Psoas muscle (tissue), 7 donors: ENCODE measurements at regions not wholly inside any gene's neighbourhood (a gene's known extent, or its start where the extent isn't known, plus 50 kb on each side); places are given as distances from the start of the nearest gene placed in this dataset.

Experiments used
- ATAC-seq, 4 donors: fragments of 200-7000 bp; cut with Tn5 transposase; one replicate each; pipeline ENCODE4 v1.9.1; 2020; ENCODE audit warnings: moderate library complexity in 3 of 4, mild to moderate bottlenecking in 2 of 4
- DNase-seq, 2 donors: peaks; one replicate each; pipeline ENCODE4 v3.0.0-alpha.2; 2020
- H3K27ac ChIP-seq: fragments of 200-600 bp; one replicate; pipeline ENCODE4 v1.8.0; 2022
- H3K27me3 ChIP-seq, 3 donors: fragments of 200-600 bp in 1 of 3; one replicate each; pipeline versions ENCODE4 v1.6.1 to v1.8.0; 2013 to 2022; ENCODE audit warnings: low read length in 2 of 3, mild to moderate bottlenecking in 2 of 3, moderate library complexity in 1 of 3; ENCODE audit not compliant: insufficient read depth in 3 of 3
- H3K36me3 ChIP-seq, 2 donors: fragments of 200-600 bp in 1 of 2; one replicate each; pipeline versions ENCODE4 v1.6.1 to v1.8.0; 2013 to 2022; ENCODE audit warnings: low read depth in 1 of 2, mild to moderate bottlenecking in 1 of 2, moderate library complexity in 1 of 2; ENCODE audit not compliant: insufficient read depth in 1 of 2
- H3K4me1 ChIP-seq: fragments of 200-600 bp; one replicate; pipeline ENCODE4 v1.8.0; 2022
- H3K4me3 ChIP-seq: fragments of 200-600 bp; one replicate; pipeline ENCODE4 v1.8.0; 2022; ENCODE audit warnings: mild to moderate bottlenecking
- H3K9me3 ChIP-seq: fragments of 200-600 bp; one replicate; pipeline ENCODE4 v1.8.0; 2022
- CTCF ChIP-seq: fragments of 200-600 bp; IDR thresholded peaks from one replicate; pipeline ENCODE4 v1.8.0; 2022; ENCODE audit warnings: antibody characterized with exemption
- WGBS, 3 donors: extraction: QIAGEN DNeasy Blood & Tissue Kit; methylation state at CpG; one replicate each; pipeline versions ENCODE4 v1.1.6 to v1.1.7; 2013; 5-methylcytosine and 5-hydroxymethylcytosine counted together
- intact Hi-C, 2 donors: fragments of 100-400 bp; cut with DNase I; formaldehyde crosslinking; loops; one replicate each; pipeline versions ENCODE4 v1.11.0 to v1.14.2; 2022
- donor health status: healthy with polysubstance abuse.
- donor health status: DM: no; HTN: no; CAD: no; lungs with moderate emphysema.
- donor health status: Bipolar disorder and iron deficiency.
- donor health status: healthy.
- donor health status: DM: yes; HTN: yes; CAD: no.
- donor health status: DM: no; HTN: no; CAD: no.
- donor health status: DM: yes; HTN: yes; CAD: no.

GRCh38 chr3:43180027-43180426, 74.1 kb upstream of the POMGNT2 start:
- H3K27ac ChIP-seq, result no peak overlapping the region
- intact Hi-C loops, result no loop called here

GRCh38 chr3:43178891-43179366, 73.0 kb upstream of the POMGNT2 start:
- no peak for TF ChIP-seq CTCF
- Histone ChIP-seq H3K36me3 (no peaks in the 10 kb centered on the region), H3K4me3 (no peak overlapping the region), H3K9me3 (no peaks in the 10 kb centered on the region), H3K27me3 (no peaks in the 10 kb centered on the region), H3K4me1 (peaks cover 7% of the 10 kb centered on the region), H3K27ac (no peak overlapping the region)
- ATAC-seq (no peak), DNase-seq (no peak)
- 61 to 70% (median 67%) methylated on average over 10 of the region's 10 CpGs for WGBS, 3 donors
- intact Hi-C loops, result no loop called here

More at GRCh38 chr3:43180027-43180426, 74.1 kb upstream of the POMGNT2 start:
- no peak for TF ChIP-seq CTCF
- no peak overlapping the region for H3K4me3 ChIP-seq
- DNase-seq, result no peak
- WGBS, 3 donors, result 49 to 60% (median 56%) methylated on average over 4 of the region's 4 CpGs
- no peak for ATAC-seq
- H3K36me3 ChIP-seq, result no peaks in the 10 kb centered on the region
- no peaks in the 10 kb centered on the region for H3K9me3 ChIP-seq
- peaks cover 7% of the 10 kb centered on the region for H3K4me1 ChIP-seq
- H3K27me3 ChIP-seq, result no peaks in the 10 kb centered on the region

GRCh38 chr3:43177085-43177484, 71.2 kb upstream of the POMGNT2 start:
- 54 to 69% (median 57%) methylated on average over 5 of the region's 5 CpGs for WGBS, 3 donors
- Histone ChIP-seq H3K9me3 (peaks cover 3% of the 10 kb centered on the region), H3K36me3 (no peaks in the 10 kb centered on the region), H3K4me1 (peaks cover 7% of the 10 kb centered on the region), H3K27me3 (no peaks in the 10 kb centered on the region), H3K27ac (no peak overlapping the region), H3K4me3 (no peak overlapping the region)
- intact Hi-C loops, result no loop called here
- ATAC-seq (no peak), DNase-seq (no peak)
- TF ChIP-seq CTCF, result no peak

- 36 to 63% (median 47%) methylated on average over 4 of the region's 4 CpGs for WGBS, 3 donors
- Histone ChIP-seq H3K4me3 (no peak overlapping the region), H3K4me1 (peaks cover 7% of the 10 kb centered on the region), H3K27ac (no peak overlapping the region), H3K36me3 (no peaks in the 10 kb centered on the region), H3K9me3 (peaks cover 3% of the 10 kb centered on the region), H3K27me3 (no peaks in the 10 kb centered on the region)
- TF ChIP-seq CTCF, result no peak
- ATAC-seq, result no peak
- no peak for DNase-seq
- intact Hi-C loops, result no loop called here
These were observed 70.8 kb upstream of the POMGNT2 start for GRCh38 chr3:43176666-43177065.

GRCh38 chr3:43175541-43175940, 69.7 kb upstream of the POMGNT2 start:
- H3K27ac ChIP-seq, result no peak overlapping the region
- 93 to 96% (median 93%) methylated on average over 5 of the region's 5 CpGs for WGBS, 3 donors
- no peak for DNase-seq
- no peaks in the 10 kb centered on the region for H3K36me3 ChIP-seq
- H3K9me3 ChIP-seq, result peaks cover 3% of the 10 kb centered on the region
- peaks cover 7% of the 10 kb centered on the region for H3K4me1 ChIP-seq
- no peaks in the 10 kb centered on the region for H3K27me3 ChIP-seq
- H3K4me3 ChIP-seq, result no peak overlapping the region
- no peak for TF ChIP-seq CTCF
- no peak for ATAC-seq
- intact Hi-C loops, result no loop called here
